ENCODE measurements at regions not wholly inside any gene's neighbourhood (a gene's known extent, or its start where the extent isn't known, plus 50 kb on each side); places are given as distances from the start of the nearest gene placed in this dataset.

- no peak for TF ChIP-seq CEBPB (IDR thresholded peaks at IDR 0.05)
- no peak for TF ChIP-seq MAX (IDR thresholded peaks at IDR 0.05)
Observed at GRCh38 chr22:22414266-22414665, 94.3 kb downstream of the ZNF280B start.
